PFSK-1 (cell line): ENCODE measurements at regions not wholly inside any gene's neighbourhood (a gene's known extent, or its start where the extent isn't known, plus 50 kb on each side); places are given as distances from the start of the nearest gene placed in this dataset.

ENCODE experiments used
- POLR2AphosphoS5 ChIP-seq: IDR thresholded peaks from 2 replicates; pipeline ENCODE4 v1.6.1; 2012; ENCODE audit warnings: low read depth, mild to moderate bottlenecking, control low read depth, low read length, moderate library complexity
- REST ChIP-seq, 2 experiments: IDR thresholded peaks; 2 replicates each; pipeline versions ENCODE4 v1.6.1 to v1.8.0; 2011 to 2012; ENCODE audit warnings: low read depth in 2 of 2, low read length in 2 of 2, control low read depth in 1 of 2, inconsistent platforms in 1 of 2, mild to moderate bottlenecking in 1 of 2, moderate library complexity in 1 of 2; ENCODE audit not compliant: insufficient read depth in 1 of 2
- TAF1 ChIP-seq: IDR thresholded peaks from 2 replicates; pipeline ENCODE4 v1.6.1; 2012; ENCODE audit warnings: low read length, control low read depth, borderline replicate concordance; ENCODE audit not compliant: insufficient read depth

- TF ChIP-seq REST (IDR thresholded peaks at IDR 0.05; ENCODE audit: insufficient read depth in 1 of 2, low read depth in 2 of 2, low read length in 2 of 2) (no peak), POLR2AphosphoS5 (no peak), TAF1 (no peak)
Observed at GRCh38 chr5:124996764-124997077, 250.3 kb upstream of the ZNF608 start.
